SK-N-SH treated with all-trans-retinoic acid at 6 μM for 48 hours (cell line): ENCODE measurements at regions not wholly inside any gene's neighbourhood (a gene's known extent, or its start where the extent isn't known, plus 50 kb on each side); places are given as distances from the start of the nearest gene placed in this dataset.

Source experiments
- ATAC-seq: fragments of 200-7000 bp; cut with Tn5 transposase; 3 replicates; pipeline ENCODE4 v1.9.1; 2020; ENCODE audit warnings: mild to moderate bottlenecking, moderate library complexity
- BACH2 ChIP-seq: fragments of 250-450 bp; sonication (Bioruptor Pico); IDR thresholded peaks from 2 replicates; pipeline ENCODE4 v1.9.0; 2021; ENCODE audit warnings: mild to moderate bottlenecking, borderline replicate concordance
- CSDC2 ChIP-seq: fragments of 250-450 bp; sonication (Bioruptor Pico); IDR thresholded peaks from 2 replicates; pipeline ENCODE4 v1.5.0; 2020; ENCODE audit warnings: mild to moderate bottlenecking, moderate library complexity
- ESRRG ChIP-seq: fragments of 250-450 bp; sonication (Bioruptor Pico); IDR thresholded peaks from 2 replicates; pipeline ENCODE4 v1.6.1; 2021; ENCODE audit warnings: mild to moderate bottlenecking
- GLIS3 ChIP-seq: fragments of 250-450 bp; sonication (Bioruptor Pico); IDR thresholded peaks from 2 replicates; pipeline ENCODE4 v1.5.0; 2020; ENCODE audit warnings: mild to moderate bottlenecking, moderate library complexity
- ISL1 ChIP-seq: fragments of 250-450 bp; sonication (Bioruptor Pico); IDR thresholded peaks from 2 replicates; pipeline ENCODE4 v2.1.2; 2022; ENCODE audit warnings: mild to moderate bottlenecking, moderate library complexity
- OSR1 ChIP-seq: fragments of 250-450 bp; sonication (Bioruptor Pico); IDR thresholded peaks from 2 replicates; pipeline ENCODE4 v1.8.0; 2022; ENCODE audit warnings: moderate library complexity, mild to moderate bottlenecking, inconsistent platforms
- PPARA ChIP-seq: fragments of 250-450 bp; sonication (Bioruptor Pico); IDR thresholded peaks from 2 replicates; pipeline ENCODE4 v1.5.0; 2020; ENCODE audit warnings: mild to moderate bottlenecking, borderline replicate concordance
- RARB ChIP-seq: fragments of 250-450 bp; sonication (Bioruptor Pico); IDR thresholded peaks from 2 replicates; pipeline ENCODE4 v1.8.0; 2021; ENCODE audit warnings: mild to moderate bottlenecking, moderate library complexity
- SNAI2 ChIP-seq: fragments of 250-450 bp; sonication (Bioruptor Pico); IDR thresholded peaks from 2 replicates; pipeline ENCODE4 v1.5.0; 2020; ENCODE audit warnings: mild to moderate bottlenecking, moderate library complexity
- TCF4 ChIP-seq: fragments of 250-450 bp; sonication (Bioruptor Pico); IDR thresholded peaks from 2 replicates; pipeline ENCODE4 v1.8.0; 2021; ENCODE audit warnings: mild to moderate bottlenecking, moderate library complexity, borderline replicate concordance
- TOX ChIP-seq: fragments of 250-450 bp; sonication (Bioruptor Pico); IDR thresholded peaks from 2 replicates; pipeline ENCODE4 v1.8.0; 2021; ENCODE audit warnings: mild to moderate bottlenecking, moderate library complexity, borderline replicate concordance
- ZFP3 ChIP-seq: fragments of 250-450 bp; sonication (Bioruptor Pico); IDR thresholded peaks from 2 replicates; pipeline ENCODE4 v1.5.0; 2020; ENCODE audit warnings: mild to moderate bottlenecking, moderate library complexity
- ZFP30 ChIP-seq: fragments of 450-650 bp; formaldehyde crosslinking; IDR thresholded peaks from 2 replicates; pipeline ENCODE4 v1.5.0; 2022; ENCODE audit warnings: mild to moderate bottlenecking, moderate library complexity
- ZNF565 ChIP-seq: fragments of 450-650 bp; formaldehyde crosslinking; conservative IDR thresholded peaks from 2 replicates; pipeline ENCODE4 v1.5.0; 2020; ENCODE audit warnings: low read depth, mild to moderate bottlenecking, moderate library complexity
- ZNF70 ChIP-seq: fragments of 450-650 bp; formaldehyde crosslinking; IDR thresholded peaks from 2 replicates; pipeline ENCODE4 v1.5.0; 2020; ENCODE audit warnings: mild to moderate bottlenecking, moderate library complexity
- ZNF8 ChIP-seq: fragments of 450-650 bp; formaldehyde crosslinking; IDR thresholded peaks from 2 replicates; pipeline ENCODE4 v1.5.0; 2020; ENCODE audit warnings: mild to moderate bottlenecking, moderate library complexity
- TF ChIP-seq, protein P1 (sequence below): fragments of 250-450 bp; sonication (Bioruptor Pico); IDR thresholded peaks from 2 replicates; pipeline ENCODE4 v1.5.0; 2020; ENCODE audit warnings: mild to moderate bottlenecking, moderate library complexity
- TF ChIP-seq, protein P2 (sequence below): fragments of 250-450 bp; sonication (Bioruptor Pico); IDR thresholded peaks from 2 replicates; pipeline ENCODE4 v1.5.1; 2021; ENCODE audit warnings: mild to moderate bottlenecking, moderate library complexity
- TF ChIP-seq, protein P3 (sequence below): fragments of 250-450 bp; sonication (Bioruptor Pico); IDR thresholded peaks from 2 replicates; pipeline ENCODE4 v1.8.0; 2020; ENCODE audit warnings: mild to moderate bottlenecking, moderate library complexity, borderline replicate concordance
- TF ChIP-seq, protein P4 (sequence below): fragments of 250-450 bp; sonication (Bioruptor Pico); IDR thresholded peaks from 2 replicates; pipeline ENCODE4 v1.8.0; 2021; ENCODE audit warnings: low read depth, mild to moderate bottlenecking, moderate library complexity, borderline replicate concordance

DNA sequence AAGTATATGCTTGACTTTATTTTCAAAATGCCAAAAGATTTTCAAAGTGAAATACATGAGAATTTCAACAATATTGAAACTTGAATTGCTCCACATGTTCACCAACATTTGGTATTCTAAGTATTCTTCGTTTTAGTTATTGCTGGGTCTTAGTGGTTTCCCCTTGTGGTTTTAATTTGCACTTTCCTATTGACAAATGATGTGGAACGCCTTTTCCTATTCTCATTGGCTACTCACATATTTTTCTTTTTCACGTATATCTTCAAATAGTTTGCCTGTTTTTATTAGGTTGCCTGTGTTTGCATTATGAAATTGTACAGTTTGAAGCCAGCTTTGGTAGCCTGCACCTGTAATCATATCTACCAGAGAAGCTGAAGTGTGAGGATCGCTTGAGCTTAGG lies 405.7 kb upstream of the IRX2 start:
- ATAC-seq, result no peak
- no peak for TF ChIP-seq RARB (CRISPR knock-in tag)
- no peak for TF ChIP-seq PPARA (CRISPR knock-in tag)
- no peak for TF ChIP-seq ISL1 (CRISPR knock-in tag)
- no peak for TF ChIP-seq ZNF565 (CRISPR knock-in tag)
- TF ChIP-seq, all 23 proteins: peak for 0

DNA sequence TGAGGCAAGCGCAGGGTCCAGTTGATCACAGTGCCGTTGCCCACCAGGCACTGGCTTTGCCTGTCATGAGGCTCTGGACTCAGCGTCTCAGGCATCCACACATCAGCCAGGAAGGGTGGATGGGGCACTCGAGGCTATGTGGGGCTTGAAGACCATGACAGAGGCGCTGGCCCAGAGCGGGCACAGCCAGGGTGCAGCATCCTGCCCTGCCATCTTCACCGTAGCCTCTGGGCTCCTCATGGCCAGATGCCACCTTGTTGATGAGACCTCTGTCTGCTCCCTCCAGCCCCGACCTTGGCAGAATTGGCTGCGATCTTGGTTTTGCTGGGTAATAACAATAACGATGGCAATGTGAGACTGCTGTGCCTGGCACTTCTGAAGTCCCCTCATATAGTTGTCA lies 404.2 kb upstream of the IRX2 start:
- no peak for ATAC-seq
- TF ChIP-seq CSDC2 (CRISPR knock-in tag) (no peak), ESRRG (CRISPR knock-in tag) (no peak), ISL1 (CRISPR knock-in tag) (no peak), GLIS3 (CRISPR knock-in tag) (no peak), ZFP3 (CRISPR knock-in tag) (no peak), ZNF565 (CRISPR knock-in tag) (no peak), TOX (CRISPR knock-in tag) (no peak), TCF4 (CRISPR knock-in tag) (no peak)

DNA sequence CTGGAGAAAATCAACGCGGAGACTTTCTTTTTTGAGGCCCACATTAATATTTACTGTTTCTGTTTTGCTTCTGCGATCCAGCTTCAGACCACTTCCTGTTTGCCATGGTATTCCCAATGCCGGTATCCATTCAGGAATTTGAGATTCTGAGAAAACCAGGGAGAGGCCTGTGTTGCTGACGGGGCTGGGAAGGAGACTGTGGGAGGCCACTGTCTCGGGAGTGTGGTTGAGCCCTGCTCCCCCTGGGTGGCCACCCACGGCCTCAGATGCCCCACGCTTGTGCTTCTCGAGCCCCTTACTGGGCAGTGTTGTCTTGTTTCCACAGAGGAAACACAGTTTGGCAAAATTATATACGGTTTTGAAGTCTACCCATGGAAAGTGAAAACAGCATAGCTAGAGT lies 403.6 kb upstream of the IRX2 start:
- no peak for ATAC-seq
- TF ChIP-seq, protein P1, sequence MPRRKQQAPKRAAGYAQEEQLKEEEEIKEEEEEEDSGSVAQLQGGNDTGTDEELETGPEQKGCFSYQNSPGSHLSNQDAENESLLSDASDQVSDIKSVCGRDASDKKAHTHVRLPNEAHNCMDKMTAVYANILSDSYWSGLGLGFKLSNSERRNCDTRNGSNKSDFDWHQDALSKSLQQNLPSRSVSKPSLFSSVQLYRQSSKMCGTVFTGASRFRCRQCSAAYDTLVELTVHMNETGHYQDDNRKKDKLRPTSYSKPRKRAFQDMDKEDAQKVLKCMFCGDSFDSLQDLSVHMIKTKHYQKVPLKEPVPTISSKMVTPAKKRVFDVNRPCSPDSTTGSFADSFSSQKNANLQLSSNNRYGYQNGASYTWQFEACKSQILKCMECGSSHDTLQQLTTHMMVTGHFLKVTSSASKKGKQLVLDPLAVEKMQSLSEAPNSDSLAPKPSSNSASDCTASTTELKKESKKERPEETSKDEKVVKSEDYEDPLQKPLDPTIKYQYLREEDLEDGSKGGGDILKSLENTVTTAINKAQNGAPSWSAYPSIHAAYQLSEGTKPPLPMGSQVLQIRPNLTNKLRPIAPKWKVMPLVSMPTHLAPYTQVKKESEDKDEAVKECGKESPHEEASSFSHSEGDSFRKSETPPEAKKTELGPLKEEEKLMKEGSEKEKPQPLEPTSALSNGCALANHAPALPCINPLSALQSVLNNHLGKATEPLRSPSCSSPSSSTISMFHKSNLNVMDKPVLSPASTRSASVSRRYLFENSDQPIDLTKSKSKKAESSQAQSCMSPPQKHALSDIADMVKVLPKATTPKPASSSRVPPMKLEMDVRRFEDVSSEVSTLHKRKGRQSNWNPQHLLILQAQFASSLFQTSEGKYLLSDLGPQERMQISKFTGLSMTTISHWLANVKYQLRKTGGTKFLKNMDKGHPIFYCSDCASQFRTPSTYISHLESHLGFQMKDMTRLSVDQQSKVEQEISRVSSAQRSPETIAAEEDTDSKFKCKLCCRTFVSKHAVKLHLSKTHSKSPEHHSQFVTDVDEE (CRISPR knock-in tag), result no peak

DNA sequence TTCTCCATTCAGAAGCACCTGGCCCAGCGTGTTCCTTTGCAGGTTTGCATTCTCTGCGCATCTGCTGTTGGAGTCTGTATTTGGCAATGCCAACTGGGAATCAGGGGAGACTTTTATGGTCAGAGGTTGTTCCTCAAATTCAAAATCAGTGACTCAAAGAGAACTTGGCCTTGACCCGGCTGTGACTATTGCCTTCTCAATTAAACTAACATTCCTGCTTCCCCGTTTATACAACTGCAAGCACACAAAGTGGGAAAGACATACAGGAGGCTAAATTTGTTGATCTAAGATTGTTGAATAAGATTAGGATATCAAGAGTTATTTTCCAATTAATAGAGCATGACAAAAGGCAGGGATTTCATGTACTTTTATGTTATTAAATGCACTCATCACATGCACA lies 402.4 kb upstream of the IRX2 start:
- no peak for TF ChIP-seq ZFP3 (CRISPR knock-in tag)
- TF ChIP-seq CSDC2 (CRISPR knock-in tag), result no peak
- no peak for TF ChIP-seq GLIS3 (CRISPR knock-in tag)
- no peak for TF ChIP-seq ZNF8 (CRISPR knock-in tag)
- no peak for TF ChIP-seq TOX (CRISPR knock-in tag)
- TF ChIP-seq, protein P2, sequence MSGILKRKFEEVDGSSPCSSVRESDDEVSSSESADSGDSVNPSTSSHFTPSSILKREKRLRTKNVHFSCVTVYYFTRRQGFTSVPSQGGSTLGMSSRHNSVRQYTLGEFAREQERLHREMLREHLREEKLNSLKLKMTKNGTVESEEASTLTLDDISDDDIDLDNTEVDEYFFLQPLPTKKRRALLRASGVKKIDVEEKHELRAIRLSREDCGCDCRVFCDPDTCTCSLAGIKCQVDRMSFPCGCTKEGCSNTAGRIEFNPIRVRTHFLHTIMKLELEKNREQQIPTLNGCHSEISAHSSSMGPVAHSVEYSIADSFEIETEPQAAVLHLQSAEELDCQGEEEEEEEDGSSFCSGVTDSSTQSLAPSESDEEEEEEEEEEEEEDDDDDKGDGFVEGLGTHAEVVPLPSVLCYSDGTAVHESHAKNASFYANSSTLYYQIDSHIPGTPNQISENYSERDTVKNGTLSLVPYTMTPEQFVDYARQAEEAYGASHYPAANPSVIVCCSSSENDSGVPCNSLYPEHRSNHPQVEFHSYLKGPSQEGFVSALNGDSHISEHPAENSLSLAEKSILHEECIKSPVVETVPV (CRISPR knock-in tag), result no peak
- no peak for TF ChIP-seq OSR1 (CRISPR knock-in tag)
- no peak for TF ChIP-seq ZNF70 (CRISPR knock-in tag)
- TF ChIP-seq SNAI2 (CRISPR knock-in tag), result no peak
- no peak for TF ChIP-seq ZFP30 (CRISPR knock-in tag)
- no peak for TF ChIP-seq ZNF565 (CRISPR knock-in tag)
- TF ChIP-seq, protein P3, sequence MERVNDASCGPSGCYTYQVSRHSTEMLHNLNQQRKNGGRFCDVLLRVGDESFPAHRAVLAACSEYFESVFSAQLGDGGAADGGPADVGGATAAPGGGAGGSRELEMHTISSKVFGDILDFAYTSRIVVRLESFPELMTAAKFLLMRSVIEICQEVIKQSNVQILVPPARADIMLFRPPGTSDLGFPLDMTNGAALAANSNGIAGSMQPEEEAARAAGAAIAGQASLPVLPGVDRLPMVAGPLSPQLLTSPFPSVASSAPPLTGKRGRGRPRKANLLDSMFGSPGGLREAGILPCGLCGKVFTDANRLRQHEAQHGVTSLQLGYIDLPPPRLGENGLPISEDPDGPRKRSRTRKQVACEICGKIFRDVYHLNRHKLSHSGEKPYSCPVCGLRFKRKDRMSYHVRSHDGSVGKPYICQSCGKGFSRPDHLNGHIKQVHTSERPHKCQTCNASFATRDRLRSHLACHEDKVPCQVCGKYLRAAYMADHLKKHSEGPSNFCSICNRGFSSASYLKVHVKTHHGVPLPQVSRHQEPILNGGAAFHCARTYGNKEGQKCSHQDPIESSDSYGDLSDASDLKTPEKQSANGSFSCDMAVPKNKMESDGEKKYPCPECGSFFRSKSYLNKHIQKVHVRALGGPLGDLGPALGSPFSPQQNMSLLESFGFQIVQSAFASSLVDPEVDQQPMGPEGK (CRISPR knock-in tag), result no peak
- TF ChIP-seq, protein P4, sequence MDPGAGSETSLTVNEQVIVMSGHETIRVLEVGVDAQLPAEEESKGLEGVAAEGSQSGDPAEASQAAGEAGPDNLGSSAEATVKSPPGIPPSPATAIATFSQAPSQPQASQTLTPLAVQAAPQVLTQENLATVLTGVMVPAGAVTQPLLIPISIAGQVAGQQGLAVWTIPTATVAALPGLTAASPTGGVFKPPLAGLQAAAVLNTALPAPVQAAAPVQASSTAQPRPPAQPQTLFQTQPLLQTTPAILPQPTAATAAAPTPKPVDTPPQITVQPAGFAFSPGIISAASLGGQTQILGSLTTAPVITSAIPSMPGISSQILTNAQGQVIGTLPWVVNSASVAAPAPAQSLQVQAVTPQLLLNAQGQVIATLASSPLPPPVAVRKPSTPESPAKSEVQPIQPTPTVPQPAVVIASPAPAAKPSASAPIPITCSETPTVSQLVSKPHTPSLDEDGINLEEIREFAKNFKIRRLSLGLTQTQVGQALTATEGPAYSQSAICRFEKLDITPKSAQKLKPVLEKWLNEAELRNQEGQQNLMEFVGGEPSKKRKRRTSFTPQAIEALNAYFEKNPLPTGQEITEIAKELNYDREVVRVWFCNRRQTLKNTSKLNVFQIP (CRISPR knock-in tag), result no peak
- TF ChIP-seq RARB (CRISPR knock-in tag), result no peak
- no peak for ATAC-seq

DNA sequence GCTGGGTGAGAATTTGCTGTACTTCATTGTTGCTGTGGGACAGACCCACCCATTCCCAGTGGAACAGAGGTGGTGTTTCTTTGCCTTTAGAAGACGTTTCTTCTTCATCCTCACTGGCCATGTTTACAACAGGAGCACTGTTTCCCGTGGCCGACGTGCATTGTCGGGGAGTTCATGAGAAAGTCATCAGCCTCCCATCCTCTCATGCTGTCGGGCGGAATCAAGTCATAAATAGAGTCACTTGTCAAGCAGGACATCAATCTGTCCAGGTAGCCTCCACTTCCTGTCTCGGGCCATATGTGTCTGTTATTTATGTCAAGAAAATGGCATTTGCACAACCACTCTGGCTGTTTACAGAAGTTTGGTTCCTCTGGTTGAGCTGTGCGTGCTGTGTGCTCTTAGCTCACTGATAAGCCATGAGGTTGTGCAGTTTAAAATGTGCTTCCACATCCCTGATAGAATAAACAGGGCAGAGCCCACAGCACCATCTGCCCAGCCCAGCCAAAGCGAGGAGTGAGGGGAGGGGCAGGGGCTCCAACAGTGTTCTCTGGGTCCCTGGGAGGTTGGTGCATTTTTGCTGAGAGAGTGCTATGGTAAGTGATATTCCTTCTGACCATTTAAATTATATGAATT lies 401.9 kb upstream of the IRX2 start:
- ATAC-seq, result no peak
- no peak for TF ChIP-seq CSDC2 (CRISPR knock-in tag)
- no peak for TF ChIP-seq TOX (CRISPR knock-in tag)
- TF ChIP-seq ZNF8 (CRISPR knock-in tag), result no peak
- no peak for TF ChIP-seq BACH2 (CRISPR knock-in tag)
- TF ChIP-seq, protein P2 (CRISPR knock-in tag), result no peak
- no peak for TF ChIP-seq OSR1 (CRISPR knock-in tag)
- TF ChIP-seq ZFP3 (CRISPR knock-in tag), result no peak
